Activated B cell treated with CpG ODN at 0.5 μM for 24 hours (primary cell): ENCODE measurements at regions not wholly inside any gene's neighbourhood (a gene's known extent, or its start where the extent isn't known, plus 50 kb on each side); places are given as distances from the start of the nearest gene placed in this dataset.

Source experiments
- ATAC-seq: fragments of 200-7000 bp; cut with Tn5 transposase; one replicate; pipeline ENCODE4 v1.10.0; 2021; ENCODE audit warnings: low read depth, mild to moderate bottlenecking, moderate library complexity
- CTCF ChIA-PET: fragments of 350-600 bp; sonication (Branson Sonifier 250); formaldehyde crosslinking; loops from one replicate; lab custom pipeline; 2021; ENCODE audit warnings: antibody characterized with exemption; lab: Charles Lee
- POLR2A ChIA-PET: fragments of 350-600 bp; sonication (Branson Sonifier 250); formaldehyde crosslinking; loops from one replicate; lab custom pipeline; 2021; ENCODE audit warnings: antibody characterized with exemption; lab: Charles Lee
- DNase-seq: peaks from one replicate; pipeline ENCODE4 v3.0.0; 2022
- H3K27ac Mint-ChIP-seq: one replicate; pipeline ENCODE4 v1.8.0; 2020; ENCODE audit warnings: mixed read lengths
- H3K27me3 Mint-ChIP-seq: one replicate; pipeline ENCODE4 v1.8.0; 2021; ENCODE audit warnings: mixed read lengths
- H3K36me3 Mint-ChIP-seq: one replicate; pipeline ENCODE4 v1.8.0; 2021; ENCODE audit warnings: low read depth, mixed read lengths
- H3K4me1 Mint-ChIP-seq: one replicate; pipeline ENCODE4 v1.8.0; 2021; ENCODE audit warnings: mixed read lengths
- H3K4me3 Mint-ChIP-seq: one replicate; pipeline ENCODE4 v1.8.0; 2020; ENCODE audit warnings: mild to moderate bottlenecking, mixed read lengths
- H3K9me3 Mint-ChIP-seq: one replicate; pipeline ENCODE4 v1.8.0; 2020; ENCODE audit warnings: mixed read lengths
- CTCF ChIP-seq: fragments of 200-600 bp; IDR thresholded peaks from one replicate; pipeline ENCODE4 v1.8.0; 2022; ENCODE audit warnings: antibody characterized with exemption, mild to moderate bottlenecking
- intact Hi-C: fragments of 100-400 bp; cut with micrococcal nuclease; formaldehyde crosslinking; loops from one replicate; pipeline ENCODE4 v1.15.1; 2024

GRCh38 chr5:53233645-53234405, 124.3 kb upstream of the MOCS2 start:
- H3K4me3 Mint-ChIP-seq: no peak overlapping the region
- ChIA-PET POLR2A (no interaction called here), CTCF (no interaction called here)
- no peak overlapping the region for H3K27ac Mint-ChIP-seq
- intact Hi-C loops: no loop called here
- no peaks in the 10 kb centered on the region for H3K9me3 Mint-ChIP-seq
- peaks cover 4% of the 10 kb centered on the region for H3K27me3 Mint-ChIP-seq
- ATAC-seq (no peak), DNase-seq (no peak)
- H3K36me3 Mint-ChIP-seq: no peaks in the 10 kb centered on the region
- no peak for TF ChIP-seq CTCF
- no peaks in the 10 kb centered on the region for H3K4me1 Mint-ChIP-seq

- H3K4me1 Mint-ChIP-seq: no peaks in the 10 kb centered on the region
- no peak overlapping the region for H3K4me3 Mint-ChIP-seq
- H3K27me3 Mint-ChIP-seq: no peaks in the 10 kb centered on the region
- intact Hi-C loops: no loop called here
- no peaks in the 10 kb centered on the region for H3K9me3 Mint-ChIP-seq
- no peak for TF ChIP-seq CTCF
- no peak for ATAC-seq
- POLR2A ChIA-PET: no interaction called here
- no peak overlapping the region for H3K27ac Mint-ChIP-seq
- CTCF ChIA-PET: no interaction called here
- no peak for DNase-seq
- no peaks in the 10 kb centered on the region for H3K36me3 Mint-ChIP-seq
These were observed 127.1 kb upstream of the MOCS2 start for GRCh38 chr5:53236683-53237082.

- Mint-ChIP-seq H3K4me1 (no peaks in the 10 kb centered on the region), H3K27ac (no peak overlapping the region), H3K9me3 (no peaks in the 10 kb centered on the region), H3K4me3 (no peak overlapping the region), H3K36me3 (no peaks in the 10 kb centered on the region), H3K27me3 (no peaks in the 10 kb centered on the region)
- ChIA-PET CTCF (no interaction called here), POLR2A (no interaction called here)
- intact Hi-C loops: no loop called here
- no peak for ATAC-seq
- DNase-seq: no peak
- no peak for TF ChIP-seq CTCF
These were observed 128.3 kb upstream of the MOCS2 start for GRCh38 chr5:53237876-53238275.

- CTCF ChIA-PET: no interaction called here
- ATAC-seq: no peak
These were observed 129.9 kb upstream of the MOCS2 start for GRCh38 chr5:53239301-53239990.

More at GRCh38 chr5:53239301-53239990, 129.9 kb upstream of the MOCS2 start:
- TF ChIP-seq CTCF: no peak
- H3K4me3 Mint-ChIP-seq: no peak overlapping the region
- H3K36me3 Mint-ChIP-seq: no peaks in the 10 kb centered on the region
- H3K27ac Mint-ChIP-seq: no peak overlapping the region
- POLR2A ChIA-PET: no interaction called here
- no peaks in the 10 kb centered on the region for H3K27me3 Mint-ChIP-seq
- no peaks in the 10 kb centered on the region for H3K9me3 Mint-ChIP-seq
- no peak for DNase-seq
- intact Hi-C loops: no loop called here
- no peaks in the 10 kb centered on the region for H3K4me1 Mint-ChIP-seq
